ENCODE measurements at regions not wholly inside any gene's neighbourhood (a gene's known extent, or its start where the extent isn't known, plus 50 kb on each side); places are given as distances from the start of the nearest gene placed in this dataset.
"Not testable (repeated sequence)": the region's sequence is repeated elsewhere in the genome, so short reads cannot be mapped to it uniquely, and the experiment has no call there.

DNA sequence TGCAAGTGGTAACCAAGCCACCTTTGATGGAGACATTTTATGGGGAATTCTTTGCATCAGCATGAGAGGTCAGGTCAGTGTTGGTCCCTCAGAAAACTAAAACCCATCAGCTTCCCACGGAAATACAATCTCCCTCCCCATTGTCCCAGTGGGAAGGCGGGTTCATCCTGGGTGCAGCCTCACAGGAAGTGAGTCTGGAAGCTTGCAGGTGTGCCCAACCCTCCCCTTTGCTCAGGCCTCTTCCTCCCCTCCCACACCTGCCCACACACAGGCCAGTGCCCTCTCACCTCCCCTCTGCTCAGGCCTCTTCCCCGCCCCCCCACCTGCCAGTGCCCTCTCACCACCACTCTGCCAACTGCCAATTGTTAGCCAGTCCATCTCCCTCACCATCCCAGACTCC, 166.8 kb upstream of the RAB6C start:
- CTCF ChIA-PET: no interaction called here
- intact Hi-C loops (cut with micrococcal nuclease): no loop called here

DNA sequence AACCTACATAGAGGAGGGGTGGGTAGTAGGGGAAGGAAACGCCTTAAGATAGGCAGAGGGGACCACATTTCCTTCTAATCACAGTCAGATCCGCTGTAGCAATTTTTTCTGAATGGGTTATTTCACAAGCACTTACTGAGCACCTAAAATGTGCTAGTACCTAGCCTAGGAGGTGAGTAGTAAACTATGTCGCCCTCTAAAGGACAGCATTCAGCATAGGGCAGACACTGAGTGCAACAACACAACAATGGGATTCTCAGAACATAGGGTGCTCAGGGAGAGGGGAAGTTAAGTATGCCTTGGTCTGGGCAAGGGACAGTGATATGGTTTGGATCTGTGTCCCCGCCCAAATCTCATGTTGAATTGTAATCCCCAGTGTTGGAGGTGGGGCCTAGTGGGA, 166.1 kb upstream of the RAB6C start:
- no peak overlapping the region for H3K4me3 Mint-ChIP-seq
- H3K27ac Mint-ChIP-seq: no peak overlapping the region
- intact Hi-C loops (cut with micrococcal nuclease): no loop called here
- H3K36me3 Mint-ChIP-seq (ENCODE audit: low read depth): no peaks in the 10 kb centered on the region
- no peaks in the 10 kb centered on the region for H3K4me1 Mint-ChIP-seq (ENCODE audit: low read depth)
- peaks cover 12% of the 10 kb centered on the region for H3K9me3 Mint-ChIP-seq
- DNase-seq: no peak
- H3K27me3 Mint-ChIP-seq (ENCODE audit: low read depth): peaks cover 11% of the 10 kb centered on the region
- CTCF ChIA-PET: no interaction called here

More for the DNA sequence above, 166.8 kb upstream of the RAB6C start:
- Mint-ChIP-seq H3K27me3 (ENCODE audit: low read depth) (peaks cover 11% of the 10 kb centered on the region), H3K4me3 (no peak overlapping the region), H3K36me3 (ENCODE audit: low read depth) (no peaks in the 10 kb centered on the region), H3K27ac (no peak overlapping the region), H3K4me1 (ENCODE audit: low read depth) (no peaks in the 10 kb centered on the region), H3K9me3 (peaks cover 12% of the 10 kb centered on the region)
- DNase-seq: no peak

- Mint-ChIP-seq H3K27me3 (ENCODE audit: low read depth) (peaks cover 4% of the 10 kb centered on the region), H3K4me3 (no peak overlapping the region), H3K36me3 (ENCODE audit: low read depth) (no peaks in the 10 kb centered on the region), H3K9me3 (peaks cover 12% of the 10 kb centered on the region), H3K27ac (no peak overlapping the region), H3K4me1 (ENCODE audit: low read depth) (no peaks in the 10 kb centered on the region)
- no peak for DNase-seq
- CTCF ChIA-PET: interaction anchor here (0.9 kb wide), 1 partner anchor 1528 kb away, joined by 3 read pairs; no protein-coding TSS in a partner anchor
- intact Hi-C loops (cut with micrococcal nuclease): no loop called here
These were observed 162.5 kb upstream of the RAB6C start for GRCh38 chr2:129816813-129817574.

- intact Hi-C loops (cut with micrococcal nuclease): no loop called here
These were observed 159.6 kb upstream of the RAB6C start for GRCh38 chr2:129819855-129820254.

DNA sequence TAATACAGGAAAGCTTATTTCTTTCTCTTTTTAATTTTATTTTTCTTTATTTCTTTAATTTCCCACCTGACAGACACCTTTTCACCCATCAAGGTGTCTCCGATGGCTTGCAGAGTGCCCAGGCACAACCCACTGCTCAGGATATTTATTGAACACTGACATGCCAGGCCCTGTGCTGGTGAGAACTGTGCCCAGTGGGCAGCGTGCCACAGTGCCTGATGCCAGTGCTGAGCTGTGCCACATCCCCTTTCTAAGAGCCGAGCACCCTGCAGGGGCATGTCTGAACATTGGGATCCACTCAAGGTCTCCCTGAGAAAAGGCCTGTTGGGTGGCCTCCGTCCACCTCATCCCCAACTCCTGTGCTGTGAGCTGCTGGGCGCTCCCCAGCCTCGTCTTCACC, 158.6 kb upstream of the RAB6C start:
- Mint-ChIP-seq H3K4me1 (ENCODE audit: low read depth) (no peaks in the 10 kb centered on the region), H3K27ac (no peak overlapping the region), H3K27me3 (ENCODE audit: low read depth) (peaks cover 2% of the 10 kb centered on the region), H3K9me3 (peaks cover under 1% of the 10 kb centered on the region), H3K36me3 (ENCODE audit: low read depth) (no peaks in the 10 kb centered on the region), H3K4me3 (no peak overlapping the region)
- intact Hi-C loops (cut with micrococcal nuclease): no loop called here
- no peak for DNase-seq
- CTCF ChIA-PET: no interaction called here

More at GRCh38 chr2:129819855-129820254, 159.6 kb upstream of the RAB6C start:
- Mint-ChIP-seq H3K27me3 (ENCODE audit: low read depth) (peaks cover 2% of the 10 kb centered on the region), H3K4me1 (ENCODE audit: low read depth) (no peaks in the 10 kb centered on the region), H3K36me3 (ENCODE audit: low read depth) (no peaks in the 10 kb centered on the region), H3K4me3 (no peak overlapping the region), H3K9me3 (peaks cover 7% of the 10 kb centered on the region), H3K27ac (no peak overlapping the region)
- CTCF ChIA-PET: no interaction called here
- no peak for DNase-seq

DNA sequence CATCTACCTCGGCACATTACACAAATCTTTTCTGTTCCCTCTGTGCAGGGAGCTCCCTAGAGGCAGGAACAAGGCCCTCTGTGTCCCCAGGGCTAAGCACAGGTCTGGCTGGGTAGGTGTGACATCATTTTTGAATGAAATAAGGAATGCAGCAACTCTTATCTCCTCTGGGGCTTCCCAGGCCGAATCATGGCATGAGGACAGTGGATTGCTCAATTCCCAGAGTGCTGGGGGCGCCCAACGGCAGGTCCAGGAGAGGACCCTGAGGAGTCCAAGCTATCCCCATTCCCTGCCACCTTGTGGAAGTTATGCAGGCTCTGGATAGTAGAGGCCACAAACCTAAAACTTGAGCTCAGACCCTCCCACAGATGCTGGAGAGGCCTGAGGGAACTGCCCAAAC, 158.0 kb upstream of the RAB6C start:
- H3K4me3 Mint-ChIP-seq: no peak overlapping the region
- H3K27me3 Mint-ChIP-seq (ENCODE audit: low read depth): peaks cover 2% of the 10 kb centered on the region
- DNase-seq: no peak
- H3K27ac Mint-ChIP-seq: no peak overlapping the region
- H3K4me1 Mint-ChIP-seq (ENCODE audit: low read depth): no peaks in the 10 kb centered on the region
- CTCF ChIA-PET: interaction anchor here (0.6 kb wide), 1 partner anchor 785 kb away, joined by 4 read pairs; no protein-coding TSS in a partner anchor
- no peaks in the 10 kb centered on the region for H3K9me3 Mint-ChIP-seq
- intact Hi-C loops (cut with micrococcal nuclease): no loop called here
- H3K36me3 Mint-ChIP-seq (ENCODE audit: low read depth): no peaks in the 10 kb centered on the region

DNA sequence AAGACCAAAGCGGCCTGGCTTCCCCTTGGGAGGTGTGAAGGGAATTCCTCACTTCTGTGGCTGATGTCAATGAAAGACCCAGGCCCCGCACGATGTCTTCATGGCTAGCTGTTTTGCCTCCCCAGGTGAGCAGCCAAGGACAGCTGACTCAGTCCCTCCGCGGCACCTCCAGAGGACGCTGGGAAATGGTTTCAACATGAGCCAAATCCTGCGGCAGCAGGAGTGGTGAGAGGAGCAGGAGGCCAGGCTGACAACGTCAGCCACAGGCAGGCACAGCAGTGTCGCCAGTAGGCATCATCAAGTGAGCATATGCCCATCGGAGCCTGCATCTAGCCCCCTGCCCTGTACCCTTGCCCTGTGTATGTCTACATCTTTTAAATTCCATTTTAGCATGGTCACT, 156.4 kb upstream of the RAB6C start:
- CTCF ChIA-PET: no interaction called here
- intact Hi-C loops (cut with micrococcal nuclease): no loop called here
- H3K36me3 Mint-ChIP-seq (ENCODE audit: low read depth): no peaks in the 10 kb centered on the region
- H3K9me3 Mint-ChIP-seq: no peaks in the 10 kb centered on the region
- no peaks in the 10 kb centered on the region for H3K4me1 Mint-ChIP-seq (ENCODE audit: low read depth)
- no peak overlapping the region for H3K27ac Mint-ChIP-seq
- no peak for DNase-seq
- no peak overlapping the region for H3K4me3 Mint-ChIP-seq
- H3K27me3 Mint-ChIP-seq (ENCODE audit: low read depth): no peaks in the 10 kb centered on the region

- DNase-seq: no peak
- no peak overlapping the region for H3K4me3 Mint-ChIP-seq
- peaks cover 6% of the 10 kb centered on the region for H3K36me3 Mint-ChIP-seq (ENCODE audit: low read depth)
- intact Hi-C loops (cut with micrococcal nuclease): no loop called here
- peaks cover 2% of the 10 kb centered on the region for H3K27me3 Mint-ChIP-seq (ENCODE audit: low read depth)
- CTCF ChIA-PET: no interaction called here
- H3K4me1 Mint-ChIP-seq (ENCODE audit: low read depth): no peaks in the 10 kb centered on the region
- peaks cover 5% of the 10 kb centered on the region for H3K9me3 Mint-ChIP-seq
- H3K27ac Mint-ChIP-seq: no peak overlapping the region
These were observed 152.0 kb upstream of the RAB6C start for GRCh38 chr2:129827311-129828090.

DNA sequence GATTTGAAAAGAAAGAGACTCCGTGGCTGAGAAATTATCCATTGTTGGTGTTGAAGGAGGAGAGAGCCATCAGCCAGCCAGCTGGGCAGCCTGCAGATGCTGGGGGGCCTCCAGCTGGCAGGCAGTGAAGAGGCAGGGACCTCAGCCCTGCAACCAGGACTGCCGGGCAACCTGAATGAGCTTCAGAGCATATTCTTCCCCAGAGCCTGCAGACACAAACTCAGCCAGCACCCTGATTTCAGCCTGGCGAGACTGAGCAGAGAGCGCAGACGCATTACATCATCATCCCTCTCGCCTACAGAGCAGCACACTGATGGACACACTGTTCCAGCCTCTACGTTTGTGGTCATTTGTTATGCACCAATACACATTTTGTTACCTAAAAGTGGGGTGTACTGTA, 150.7 kb upstream of the RAB6C start:
- CTCF ChIA-PET: no interaction called here
- no peak overlapping the region for H3K27ac Mint-ChIP-seq
- H3K36me3 Mint-ChIP-seq (ENCODE audit: low read depth): peaks cover 6% of the 10 kb centered on the region

DNA sequence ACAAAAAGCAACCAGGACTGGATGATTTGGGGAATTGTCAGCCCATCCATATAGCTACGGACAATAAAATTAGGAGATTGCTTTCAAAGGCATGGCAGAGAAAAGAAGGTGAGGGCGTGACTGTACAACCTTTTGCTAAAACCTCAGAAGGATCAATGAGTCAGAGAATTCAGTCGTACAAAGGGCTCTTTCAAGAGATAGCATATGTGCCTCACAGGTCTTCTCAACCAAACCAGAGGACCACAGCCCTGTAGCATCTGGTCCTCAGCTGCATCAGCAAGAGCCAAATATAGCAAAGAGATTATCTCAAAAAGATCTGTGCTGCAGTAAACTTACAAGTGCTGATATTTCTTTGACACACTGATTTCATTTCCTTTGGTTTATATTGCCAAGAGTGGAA, 149.9 kb upstream of the RAB6C start:
- peaks cover 5% of the 10 kb centered on the region for H3K9me3 Mint-ChIP-seq

More for the DNA sequence above, 150.7 kb upstream of the RAB6C start:
- H3K4me1 Mint-ChIP-seq (ENCODE audit: low read depth): no peaks in the 10 kb centered on the region
- peaks cover 5% of the 10 kb centered on the region for H3K9me3 Mint-ChIP-seq
- intact Hi-C loops (cut with micrococcal nuclease): no loop called here
- peaks cover 2% of the 10 kb centered on the region for H3K27me3 Mint-ChIP-seq (ENCODE audit: low read depth)
- no peak overlapping the region for H3K4me3 Mint-ChIP-seq
- DNase-seq: no peak

GRCh38 chr2:129831018-129831417, 148.4 kb upstream of the RAB6C start:
- intact Hi-C loops (cut with micrococcal nuclease): no loop called here
- Mint-ChIP-seq H3K9me3 (peaks cover 5% of the 10 kb centered on the region), H3K27ac (no peak overlapping the region), H3K27me3 (ENCODE audit: low read depth) (peaks cover 8% of the 10 kb centered on the region), H3K4me3 (no peak overlapping the region), H3K36me3 (ENCODE audit: low read depth) (peaks cover 6% of the 10 kb centered on the region), H3K4me1 (ENCODE audit: low read depth) (no peaks in the 10 kb centered on the region)
- no peak for DNase-seq
- CTCF ChIA-PET: no interaction called here

More for the DNA sequence above, 149.9 kb upstream of the RAB6C start:
- CTCF ChIA-PET: no interaction called here
- no peaks in the 10 kb centered on the region for H3K4me1 Mint-ChIP-seq (ENCODE audit: low read depth)
- no peak overlapping the region for H3K4me3 Mint-ChIP-seq
- intact Hi-C loops (cut with micrococcal nuclease): no loop called here
- H3K27me3 Mint-ChIP-seq (ENCODE audit: low read depth): peaks cover 2% of the 10 kb centered on the region
- DNase-seq: no peak
- H3K27ac Mint-ChIP-seq: no peak overlapping the region
- peaks cover 6% of the 10 kb centered on the region for H3K36me3 Mint-ChIP-seq (ENCODE audit: low read depth)

DNA sequence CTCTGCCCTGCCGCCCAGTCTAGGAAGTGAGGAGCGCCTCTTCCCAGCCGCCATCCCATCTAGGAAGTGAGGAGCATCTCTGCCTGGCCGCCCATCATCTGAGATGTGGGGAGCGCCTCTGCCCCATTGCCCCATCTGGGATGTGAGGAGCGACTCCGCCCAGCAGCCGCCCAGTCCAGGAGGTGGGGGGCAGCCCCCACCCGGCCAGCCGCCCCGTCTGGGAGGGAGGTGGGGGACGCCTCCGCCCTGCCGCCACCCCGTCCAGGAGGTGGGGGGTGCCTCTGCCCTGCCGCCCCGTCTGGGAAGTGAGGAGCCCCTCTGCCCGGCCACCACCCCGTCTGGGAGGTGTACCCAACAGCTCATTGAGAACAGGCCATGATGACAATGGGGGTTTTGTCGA, 146.0 kb upstream of the RAB6C start:
- intact Hi-C loops (cut with micrococcal nuclease): not testable (repeated sequence)

GRCh38 chr2:129847043-129847442, 132.4 kb upstream of the RAB6C start:
- CTCF ChIA-PET: no interaction called here
- H3K27me3 Mint-ChIP-seq (ENCODE audit: low read depth): peaks cover 26% of the 10 kb centered on the region

More for the DNA sequence above, 146.0 kb upstream of the RAB6C start:
- H3K9me3 Mint-ChIP-seq; H3K36me3 Mint-ChIP-seq (ENCODE audit: low read depth); CTCF ChIA-PET; H3K4me1 Mint-ChIP-seq (ENCODE audit: low read depth); H3K4me3 Mint-ChIP-seq; DNase-seq; H3K27ac Mint-ChIP-seq: not testable (repeated sequence)
- H3K27me3 Mint-ChIP-seq (ENCODE audit: low read depth): peaks cover 18% of the 10 kb centered on the region

More at GRCh38 chr2:129847043-129847442, 132.4 kb upstream of the RAB6C start:
- H3K4me3 Mint-ChIP-seq: no peak overlapping the region
- H3K4me1 Mint-ChIP-seq (ENCODE audit: low read depth): no peaks in the 10 kb centered on the region
- DNase-seq: no peak
- no peak overlapping the region for H3K27ac Mint-ChIP-seq
- peaks cover 1% of the 10 kb centered on the region for H3K36me3 Mint-ChIP-seq (ENCODE audit: low read depth)
- H3K9me3 Mint-ChIP-seq: peaks cover 3% of the 10 kb centered on the region
- intact Hi-C loops (cut with micrococcal nuclease): no loop called here

Measured in activated naive CD4-positive, alpha-beta T cell treated with anti-CD3 and anti-CD28 coated beads for 36 hours (primary cell).